ENCODE measurements at regions not wholly inside any gene's neighbourhood (a gene's known extent, or its start where the extent isn't known, plus 50 kb on each side); places are given as distances from the start of the nearest gene placed in this dataset.

GRCh38 chr1:38497921-38498656 lies 361.5 kb downstream of the RRAGC start:
- no peak overlapping the region for H2AFZ ChIP-seq (ENCODE audit: low read depth, low read length)
- no peaks in the 10 kb centered on the region for H3K79me2 ChIP-seq (ENCODE audit: control insufficient read depth, insufficient read depth, low read length)
- no peak overlapping the region for H3K4me2 ChIP-seq (ENCODE audit: insufficient read depth, low read length)
- TF ChIP-seq CREB5 (CRISPR knock-in tag; IDR thresholded peaks at IDR 0.05) (no peak), PKNOX1 (IDR thresholded peaks at IDR 0.05) (no peak), KDM4B (IDR thresholded peaks at IDR 0.05; ENCODE audit: borderline replicate concordance in 2 of 2, low read depth in 1 of 2) (no peak), MEF2A (IDR thresholded peaks at IDR 0.05; ENCODE audit: control insufficient read depth, low read depth, low read length) (no peak), FOXK2 (conservative IDR thresholded peaks at IDR 0.05 in 1 of 2, IDR thresholded peaks at IDR 0.05 in 1 of 2; ENCODE audit: low read depth in 2 of 2) (no peak), CTBP1 (IDR thresholded peaks at IDR 0.05; ENCODE audit: borderline replicate concordance) (no peak), ZNF785 (CRISPR knock-in tag; IDR thresholded peaks at IDR 0.05) (no peak)
- H3K27me3 ChIP-seq (ENCODE audit: control insufficient read depth in 2 of 2, insufficient read depth in 2 of 2, low read length in 2 of 2) = peaks cover 0 to 3% of the 10 kb centered on the region in 2 experiments; a peak in 4 of 5 replicates
- WGBS (ENCODE audit: insufficient coverage, low coverage, missing lambda C conversion rate) = 43% methylated on average over 7 of the region's 7 CpGs
- ChIA-PET POLR2A (interaction anchor here (1.8 kb wide), 1 partner anchor 11 kb away, joined by 8 read pairs; no protein-coding TSS in a partner anchor), CTCF (ENCODE audit: low intra/inter-chr PET ratio) (no interaction called here)
- H3K27ac ChIP-seq (ENCODE audit: extremely low read depth, low read depth, low read length) = no peak overlapping the region
- no peak overlapping the region for H3K4me3 ChIP-seq
- BruUV-seq (replicated peaks) = no TSS peak
- no peaks in the 10 kb centered on the region for H3K9me1 ChIP-seq (ENCODE audit: control insufficient read depth, insufficient read depth, low read length)
- H3K9ac ChIP-seq (ENCODE audit: insufficient read depth in 1 of 2, low read depth in 2 of 2, low read length in 2 of 2) = no peak overlapping the region
- no peaks in the 10 kb centered on the region for H3K4me1 ChIP-seq (replicated peaks in 1 of 2; ENCODE audit: control insufficient read depth in 2 of 2, insufficient read depth in 2 of 2, low read length in 2 of 2)
- DNase-seq (ENCODE audit: extremely low read depth in 1 of 4, low spot score in 3 of 4) = no peak
- FAIRE-seq = no peak
- in situ Hi-C loops (cut with MboI) (no loop called here), intact Hi-C loops (cut with micrococcal nuclease) (loop anchor here (5.0 kb wide), 1 partner anchor 89 kb away; no protein-coding TSS in a partner anchor)
- H4K20me1 ChIP-seq (replicated peaks; ENCODE audit: control insufficient read depth, insufficient read depth, low read length) = no peaks in the 10 kb centered on the region
- no peak for ATAC-seq
- no peaks in the 10 kb centered on the region for H3K36me3 ChIP-seq (ENCODE audit: control insufficient read depth, insufficient read depth, low read length)
- no peaks in the 10 kb centered on the region for H3K9me3 ChIP-seq (replicated peaks; ENCODE audit: control insufficient read depth, insufficient read depth, low read depth, low read length)

Data from K562 (cell line).